ENCODE measurements at regions not wholly inside any gene's neighbourhood (a gene's known extent, or its start where the extent isn't known, plus 50 kb on each side); places are given as distances from the start of the nearest gene placed in this dataset.
"Not testable (repeated sequence)": the region's sequence is repeated elsewhere in the genome, so short reads cannot be mapped to it uniquely, and the experiment has no call there.

- DNase-seq (ENCODE audit: low read depth in 1 of 2, low spot score in 1 of 2) = no peak
Observed at GRCh38 chr3:187795207-187795960, 50.1 kb upstream of the BCL6 start.

GRCh38 chr3:187798126-187798525 lies 52.9 kb upstream of the BCL6 start:
- DNase-seq (ENCODE audit: low read depth in 1 of 2, low spot score in 1 of 2) = no peak

GRCh38 chr3:187798531-187799530 lies 53.6 kb upstream of the BCL6 start:
- no peak for DNase-seq (ENCODE audit: low read depth in 1 of 2, low spot score in 1 of 2)

GRCh38 chr3:187799942-187800641 lies 54.8 kb upstream of the BCL6 start:
- no peak for DNase-seq (ENCODE audit: low read depth in 1 of 2, low spot score in 1 of 2)

GRCh38 chr3:187801152-187801551 lies 55.9 kb upstream of the BCL6 start:
- no peak for DNase-seq (ENCODE audit: low read depth in 1 of 2, low spot score in 1 of 2)

GRCh38 chr3:187802203-187802927 lies 57.1 kb upstream of the BCL6 start:
- no peak for DNase-seq (ENCODE audit: low read depth in 1 of 2, low spot score in 1 of 2)

- DNase-seq (ENCODE audit: low read depth in 1 of 2, low spot score in 1 of 2) = peak in 1 of 2 donors; percentile 27
Observed at GRCh38 chr3:187802928-187803259, 57.6 kb upstream of the BCL6 start.

GRCh38 chr3:187804120-187804744 lies 59.0 kb upstream of the BCL6 start:
- no peak for DNase-seq (ENCODE audit: low read depth in 1 of 2, low spot score in 1 of 2)

GRCh38 chr3:187804745-187805121 lies 59.5 kb upstream of the BCL6 start:
- no peak for DNase-seq (ENCODE audit: low read depth in 1 of 2, low spot score in 1 of 2)

GRCh38 chr3:187805774-187806173 lies 60.5 kb upstream of the BCL6 start:
- no peak for DNase-seq (ENCODE audit: low read depth in 1 of 2, low spot score in 1 of 2)

GRCh38 chr3:187807086-187807862 lies 62.0 kb upstream of the BCL6 start:
- DNase-seq (ENCODE audit: low read depth in 1 of 2, low spot score in 1 of 2) = no peak

GRCh38 chr3:187808527-187808895 lies 63.2 kb upstream of the BCL6 start:
- no peak for DNase-seq (ENCODE audit: low read depth in 1 of 2, low spot score in 1 of 2)

- no peak for DNase-seq (ENCODE audit: low read depth in 1 of 2, low spot score in 1 of 2)
Observed at GRCh38 chr3:187809612-187809991, 64.3 kb upstream of the BCL6 start.

GRCh38 chr3:187810021-187810446 lies 64.8 kb upstream of the BCL6 start:
- DNase-seq (ENCODE audit: low read depth in 1 of 2, low spot score in 1 of 2) = no peak

- DNase-seq (ENCODE audit: low read depth in 1 of 2, low spot score in 1 of 2) = no peak
Observed at GRCh38 chr3:187811585-187812250, 66.5 kb upstream of the BCL6 start.

GRCh38 chr3:187812496-187812895 lies 67.2 kb upstream of the BCL6 start:
- no peak for DNase-seq (ENCODE audit: low read depth in 1 of 2, low spot score in 1 of 2)

- no peak for DNase-seq (ENCODE audit: low read depth in 1 of 2, low spot score in 1 of 2)
Observed at GRCh38 chr3:187813198-187813597, 67.9 kb upstream of the BCL6 start.

GRCh38 chr3:187817766-187818165 lies 72.5 kb upstream of the BCL6 start:
- DNase-seq (ENCODE audit: low read depth in 1 of 2, low spot score in 1 of 2) = not testable (repeated sequence)

GRCh38 chr3:187821616-187822317 lies 76.5 kb upstream of the BCL6 start:
- no peak for DNase-seq (ENCODE audit: low read depth in 1 of 2, low spot score in 1 of 2)
